Activated CD4-positive, alpha-beta T cell treated with anti-CD3 and anti-CD28 coated beads for 48 hours (primary cell): ENCODE measurements at regions not wholly inside any gene's neighbourhood (a gene's known extent, or its start where the extent isn't known, plus 50 kb on each side); places are given as distances from the start of the nearest gene placed in this dataset.

Source experiments
- DNase-seq: peaks from one replicate; pipeline ENCODE4 v3.0.0-alpha.2; 2020

GRCh38 chr6:1554141-1554475 is 55.6 kb upstream of the FOXC1 start:
- peak; percentile 12 for DNase-seq

- peak; percentile 83 for DNase-seq
Measured at GRCh38 chr6:1554476-1555310, 55.0 kb upstream of the FOXC1 start.

GRCh38 chr6:1558388-1558787 is 51.3 kb upstream of the FOXC1 start:
- no peak for DNase-seq
